ENCODE measurements at regions not wholly inside any gene's neighbourhood (a gene's known extent, or its start where the extent isn't known, plus 50 kb on each side); places are given as distances from the start of the nearest gene placed in this dataset.

DNA sequence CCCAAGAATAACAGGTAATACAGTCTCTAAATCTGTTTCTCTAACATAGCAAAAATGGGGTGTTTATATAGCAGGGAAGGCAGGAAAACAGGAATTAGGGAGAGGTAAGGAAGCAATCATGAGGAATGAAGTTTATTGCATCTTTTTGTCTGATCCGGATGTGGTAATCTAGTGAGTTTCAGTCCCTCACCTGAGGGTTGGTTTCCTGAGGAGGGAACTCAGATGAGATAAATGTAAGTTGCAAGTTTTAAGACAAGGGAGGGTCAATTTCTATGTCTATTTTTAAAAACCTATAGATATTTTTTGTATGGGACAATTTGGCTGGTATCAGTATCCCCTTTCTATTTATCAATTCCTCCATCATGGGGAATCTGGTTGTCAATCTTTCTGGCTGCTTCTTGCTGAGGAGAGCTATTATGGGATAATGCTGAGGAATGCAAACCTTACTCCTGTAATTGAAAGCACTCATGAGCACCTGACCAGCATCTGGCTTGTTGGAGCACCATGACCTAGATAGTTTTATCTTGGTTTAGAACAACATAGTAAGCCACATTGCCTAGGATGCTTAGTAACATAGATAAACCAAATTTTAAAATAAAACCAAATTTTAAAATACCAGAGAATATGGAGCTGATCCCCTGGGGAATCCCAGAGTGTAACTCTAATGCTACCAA, 130.1 kb downstream of the ADAM29 start:
- ChIA-PET RAD21 (ENCODE audit: low non-redundant PET in 1 of 2, low total read pairs in 2 of 2, uncharacterized antibody in 2 of 2, unreplicated experiment in 2 of 2) (no interaction called here), POLR2A (no interaction called here), CTCF (no interaction called here)
- no peak overlapping the region for H3K4me3 ChIP-seq (replicated peaks in 1 of 2; ENCODE audit: low read depth in 1 of 2, low read length in 2 of 2)
- DNase-seq (ENCODE audit: low read depth, low spot score) (no peak), ATAC-seq (no peak)
- H3K9me2 ChIP-seq (ENCODE audit: insufficient read depth): no peaks in the 10 kb centered on the region
- no peak overlapping the region for H3K4me2 ChIP-seq (ENCODE audit: low read length)
- no peaks in the 10 kb centered on the region for H4K20me1 ChIP-seq (ENCODE audit: insufficient read depth)
- no peaks in the 10 kb centered on the region for H3K79me2 ChIP-seq (ENCODE audit: insufficient read depth, low read length)
- H3K4me1 ChIP-seq (ENCODE audit: control insufficient read depth in 1 of 2, insufficient read depth in 2 of 2, low read length in 2 of 2): no peaks in the 10 kb centered on the region
- no peaks in the 10 kb centered on the region for H3K9me3 ChIP-seq (ENCODE audit: control insufficient read depth in 1 of 2, insufficient read depth in 1 of 2, low read depth in 1 of 2, low read length in 2 of 2)
- TF ChIP-seq JUND (IDR thresholded peaks at IDR 0.05): no peak
- TF ChIP-seq, protein P1, sequence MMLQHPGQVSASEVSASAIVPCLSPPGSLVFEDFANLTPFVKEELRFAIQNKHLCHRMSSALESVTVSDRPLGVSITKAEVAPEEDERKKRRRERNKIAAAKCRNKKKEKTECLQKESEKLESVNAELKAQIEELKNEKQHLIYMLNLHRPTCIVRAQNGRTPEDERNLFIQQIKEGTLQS (IDR thresholded peaks at IDR 0.05): no peak
- TF ChIP-seq TCF7L2 (IDR thresholded peaks at IDR 0.05; ENCODE audit: borderline replicate concordance, extremely low read depth, insufficient read depth, insufficient read length): no peak
- TF ChIP-seq SRF (IDR thresholded peaks at IDR 0.05; ENCODE audit: low read depth): no peak
- no peak for TF ChIP-seq CEBPB (IDR thresholded peaks at IDR 0.05; ENCODE audit: low read depth)
- TF ChIP-seq, protein P2, sequence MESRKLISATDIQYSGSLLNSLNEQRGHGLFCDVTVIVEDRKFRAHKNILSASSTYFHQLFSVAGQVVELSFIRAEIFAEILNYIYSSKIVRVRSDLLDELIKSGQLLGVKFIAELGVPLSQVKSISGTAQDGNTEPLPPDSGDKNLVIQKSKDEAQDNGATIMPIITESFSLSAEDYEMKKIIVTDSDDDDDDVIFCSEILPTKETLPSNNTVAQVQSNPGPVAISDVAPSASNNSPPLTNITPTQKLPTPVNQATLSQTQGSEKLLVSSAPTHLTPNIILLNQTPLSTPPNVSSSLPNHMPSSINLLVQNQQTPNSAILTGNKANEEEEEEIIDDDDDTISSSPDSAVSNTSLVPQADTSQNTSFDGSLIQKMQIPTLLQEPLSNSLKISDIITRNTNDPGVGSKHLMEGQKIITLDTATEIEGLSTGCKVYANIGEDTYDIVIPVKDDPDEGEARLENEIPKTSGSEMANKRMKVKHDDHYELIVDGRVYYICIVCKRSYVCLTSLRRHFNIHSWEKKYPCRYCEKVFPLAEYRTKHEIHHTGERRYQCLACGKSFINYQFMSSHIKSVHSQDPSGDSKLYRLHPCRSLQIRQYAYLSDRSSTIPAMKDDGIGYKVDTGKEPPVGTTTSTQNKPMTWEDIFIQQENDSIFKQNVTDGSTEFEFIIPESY (IDR thresholded peaks at IDR 0.05; ENCODE audit: extremely low read depth, insufficient replicate concordance, low read length): no peak
- TF ChIP-seq SP1 (IDR thresholded peaks at IDR 0.05; ENCODE audit: low read depth): no peak
- TF ChIP-seq EZH2 (IDR thresholded peaks at IDR 0.05): no peak
- TF ChIP-seq SIN3A (IDR thresholded peaks at IDR 0.05; ENCODE audit: low read depth): no peak
- TF ChIP-seq EZH2phosphoT487 (IDR thresholded peaks at IDR 0.05; ENCODE audit: borderline replicate concordance): no peak
- no peak for TF ChIP-seq CBX3 (IDR thresholded peaks at IDR 0.05; ENCODE audit: low read depth)
- TF ChIP-seq YY1 (IDR thresholded peaks at IDR 0.05; ENCODE audit: extremely low read depth, insufficient replicate concordance, low read depth, low read length): no peak
- TF ChIP-seq ZFX (IDR thresholded peaks at IDR 0.05): no peak
- no peak for TF ChIP-seq MAX (IDR thresholded peaks at IDR 0.05)
- no peaks in the 10 kb centered on the region for H3K36me3 ChIP-seq (ENCODE audit: control insufficient read depth in 1 of 2, insufficient read depth in 2 of 2, low read length in 2 of 2)
- no peaks in the 10 kb centered on the region for H3K27me3 ChIP-seq (ENCODE audit: insufficient read depth, low read length)
- intact Hi-C loops (cut with micrococcal nuclease): no loop called here
- H2AFZ ChIP-seq (ENCODE audit: low read depth, low read length, poor library complexity, severe bottlenecking): no peak overlapping the region
- H3K9ac ChIP-seq (ENCODE audit: low read length): no peak overlapping the region
- no TSS peak for BruUV-seq (replicated peaks)
- H3K27ac ChIP-seq (ENCODE audit: low read depth, low read length): no peak overlapping the region
